Medulla oblongata (tissue), 1 donor: ENCODE measurements at regions not wholly inside any gene's neighbourhood (a gene's known extent, or its start where the extent isn't known, plus 50 kb on each side); places are given as distances from the start of the nearest gene placed in this dataset.
"Not testable (repeated sequence)": the region's sequence is repeated elsewhere in the genome, so short reads cannot be mapped to it uniquely, and the experiment has no call there.

Experiments used
- DNase-seq: peaks from one replicate; pipeline ENCODE4 v3.0.0-alpha.2; 2015; ENCODE audit errors: extremely low spot score

DNA sequence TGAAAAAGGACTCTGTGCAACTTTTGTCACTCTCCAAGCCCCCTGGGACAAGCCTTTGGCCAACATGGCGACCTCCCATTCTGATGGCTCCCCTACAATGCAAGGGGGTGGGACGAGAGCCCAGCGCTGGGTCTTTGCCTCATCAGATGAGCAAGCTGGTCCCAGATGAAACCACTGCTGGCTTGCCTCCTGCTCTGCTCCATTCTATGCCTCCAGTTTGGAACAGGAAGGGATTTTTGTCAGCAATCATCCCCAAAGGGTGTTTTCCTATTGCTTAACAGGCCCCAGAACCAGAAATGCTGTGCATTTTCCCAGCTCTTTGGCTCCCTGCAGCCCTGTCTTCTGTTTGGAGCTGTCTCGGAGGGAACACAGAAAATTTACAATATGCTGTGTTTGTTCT, 412.7 kb downstream of the MAFB start:
- no peak for DNase-seq

GRCh38 chr20:40275738-40276137, 413.3 kb downstream of the MAFB start:
- no peak for DNase-seq

DNA sequence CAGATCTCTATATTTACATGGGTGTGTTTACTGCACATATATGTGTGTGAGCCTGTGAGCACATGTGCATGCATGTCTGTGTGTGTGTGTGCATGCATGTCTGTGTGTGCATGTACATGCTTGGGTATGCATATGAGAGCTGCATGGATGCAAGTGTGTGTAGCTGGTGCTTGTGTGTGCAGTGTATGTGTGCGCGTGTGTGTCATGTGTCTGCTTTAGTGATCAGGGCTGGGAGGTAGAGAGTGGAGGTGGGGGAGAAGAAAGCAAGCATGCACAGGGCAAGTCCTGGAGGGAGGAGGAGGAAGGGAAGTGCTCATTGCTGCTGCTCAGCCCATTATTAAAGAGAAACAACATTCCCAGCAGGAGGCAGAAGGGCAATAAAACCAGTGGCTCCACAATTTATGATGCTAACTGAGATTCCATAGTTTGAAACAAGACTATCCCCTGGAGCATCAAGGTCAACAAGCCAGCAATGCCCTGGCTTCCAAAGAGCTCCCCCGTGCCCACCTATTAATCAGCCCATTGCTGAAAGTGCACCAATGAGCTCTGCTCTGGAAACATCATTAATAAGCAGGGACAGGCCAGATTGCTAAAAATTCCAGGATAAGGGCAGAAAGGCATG, 414.0 kb downstream of the MAFB start:
- DNase-seq: no peak

DNA sequence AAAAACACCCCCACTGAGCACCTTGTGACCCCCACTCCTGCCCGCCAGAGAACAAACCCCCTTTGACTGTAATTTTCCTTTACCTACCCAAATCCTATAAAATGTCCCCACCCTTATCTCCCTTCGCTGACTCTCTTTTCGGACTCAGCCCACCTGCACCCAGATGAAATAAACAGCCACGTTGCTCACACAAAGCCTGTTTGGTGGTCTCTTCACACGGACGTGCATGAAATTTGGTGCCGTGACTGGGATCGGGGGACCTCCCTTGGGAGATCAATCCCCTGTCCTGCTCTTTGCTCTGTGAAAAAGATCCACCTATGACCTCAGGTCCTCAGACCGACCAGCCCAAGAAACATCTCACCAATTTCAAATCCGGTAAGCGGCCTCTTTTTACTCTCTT, 419.8 kb downstream of the MAFB start:
- not testable (repeated sequence) for DNase-seq

GRCh38 chr20:40268321-40269075, 420.5 kb downstream of the MAFB start:
- DNase-seq: no peak

DNA sequence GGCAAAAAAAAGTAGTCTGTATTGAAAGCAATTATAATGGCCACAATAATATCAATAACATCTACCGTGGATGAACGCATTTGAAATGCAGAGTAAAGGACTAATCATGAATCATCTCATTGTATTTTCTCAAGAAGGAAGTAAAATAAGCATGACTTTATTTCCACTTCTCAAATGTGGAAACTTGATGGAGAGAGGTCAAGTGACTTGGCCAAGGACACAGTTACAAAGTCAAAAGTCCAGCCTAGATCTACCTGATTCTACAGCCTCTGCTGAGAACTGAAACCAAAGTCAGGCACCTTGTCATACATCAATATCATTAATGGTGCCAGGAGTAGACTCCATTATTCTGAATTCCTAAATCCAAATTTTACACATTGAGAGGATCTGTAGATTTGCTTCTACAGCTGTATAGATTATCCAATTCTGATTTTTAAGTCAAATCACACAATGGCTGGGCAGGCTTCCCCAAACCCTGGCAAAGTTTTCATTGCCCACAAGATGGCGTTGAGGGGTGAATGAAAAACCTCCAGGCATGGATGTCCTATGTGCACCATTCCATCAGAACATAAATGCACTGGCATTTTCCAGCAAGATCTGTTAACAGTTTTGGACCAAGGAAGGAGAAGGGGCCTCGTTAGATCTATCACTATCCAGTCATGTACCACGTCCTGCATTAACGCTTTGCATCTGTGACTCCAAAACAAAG, 423.1 kb downstream of the MAFB start:
- peak; percentile 41 for DNase-seq

GRCh38 chr20:40262219-40262618, 426.8 kb downstream of the MAFB start:
- DNase-seq: peak; percentile 14

GRCh38 chr20:40258931-40259330, 430.1 kb downstream of the MAFB start:
- no peak for DNase-seq

- DNase-seq: no peak
Measured at GRCh38 chr20:40257763-40258162, 431.3 kb downstream of the MAFB start.

DNA sequence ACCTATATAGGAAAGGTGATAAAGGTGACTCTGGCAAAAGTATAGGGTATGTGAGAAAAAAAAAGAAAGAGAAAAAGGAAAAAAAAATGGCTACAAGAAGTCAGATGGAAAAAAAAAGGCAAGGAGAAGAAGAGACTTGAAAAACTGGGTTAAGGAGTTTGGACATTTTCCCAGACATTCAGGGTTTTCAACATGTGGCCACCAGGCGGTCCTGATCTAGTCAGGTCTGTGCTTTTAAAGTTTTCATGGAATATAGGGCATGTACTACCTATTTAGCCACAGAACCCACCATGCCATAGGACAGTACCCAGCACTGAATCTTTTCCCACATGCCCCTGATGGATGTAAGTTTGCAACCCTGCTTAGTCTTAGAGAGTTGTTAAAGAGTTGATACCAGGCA, 433.7 kb downstream of the MAFB start:
- no peak for DNase-seq

- no peak for DNase-seq
Measured at GRCh38 chr20:40254023-40254772, 434.8 kb downstream of the MAFB start.

- no peak for DNase-seq
Measured at GRCh38 chr20:40251284-40251932, 437.6 kb downstream of the MAFB start.

DNA sequence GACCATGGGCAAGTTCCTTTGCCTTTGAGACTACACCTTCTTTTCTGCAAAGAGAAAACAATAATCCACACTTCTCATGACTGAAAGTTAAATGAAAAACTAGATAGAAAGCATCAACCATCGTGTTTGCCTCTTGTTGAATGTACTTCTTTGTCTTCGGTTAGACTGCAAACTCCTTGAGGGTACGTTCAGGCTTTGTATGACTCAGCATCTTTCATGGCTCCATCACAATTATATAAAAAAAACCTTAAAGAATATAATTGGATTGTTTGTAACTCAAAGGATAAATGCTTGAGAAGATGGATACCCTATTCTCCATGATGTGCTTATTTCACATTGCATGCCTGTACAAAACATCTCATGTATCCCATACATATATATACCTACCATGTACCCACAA, 439.2 kb downstream of the MAFB start:
- no peak for DNase-seq

- DNase-seq: no peak
Measured at GRCh38 chr20:40245829-40246228, 443.2 kb downstream of the MAFB start.

- no peak for DNase-seq
Measured at GRCh38 chr20:40244286-40244685, 444.8 kb downstream of the MAFB start.

- DNase-seq: no peak
Measured at GRCh38 chr20:40241596-40242343, 447.3 kb downstream of the MAFB start.

DNA sequence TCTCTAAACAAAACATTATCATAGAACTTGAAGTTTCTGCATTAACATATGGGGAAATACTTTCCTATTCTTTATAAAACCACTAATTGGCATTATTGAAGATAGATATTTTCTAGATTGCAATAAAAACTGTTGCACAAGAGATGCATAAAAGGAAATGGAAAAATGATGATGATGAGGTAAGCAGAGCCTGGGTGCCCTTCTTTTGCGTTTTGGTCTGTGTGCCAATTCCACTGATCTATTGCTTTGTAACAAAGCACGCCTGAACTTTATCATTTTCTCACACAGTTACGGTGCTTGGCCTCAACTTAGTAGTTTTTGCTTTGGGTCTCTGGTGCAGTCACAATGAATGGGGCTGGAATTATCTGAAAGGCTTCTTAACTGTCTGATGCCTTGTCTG, 450.5 kb downstream of the MAFB start:
- no peak for DNase-seq

DNA sequence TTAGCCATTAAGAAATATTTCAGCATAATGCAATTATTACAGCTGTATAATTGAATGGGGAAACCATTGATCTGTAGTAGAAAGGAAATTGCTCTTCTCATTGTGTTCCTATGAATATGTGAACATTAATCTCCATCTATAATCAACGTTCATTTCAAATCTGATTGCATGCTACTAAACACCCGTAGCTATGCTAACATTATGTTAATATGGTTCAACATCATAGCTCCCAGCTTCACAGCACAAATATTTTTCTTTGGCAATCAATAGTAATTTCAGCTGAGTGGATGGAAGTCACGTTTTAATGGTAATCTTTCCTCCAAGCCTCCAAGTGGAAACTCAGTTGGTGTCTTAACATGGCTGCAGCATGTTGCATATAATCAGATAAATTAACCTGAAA, 454.4 kb downstream of the MAFB start:
- no peak for DNase-seq

DNA sequence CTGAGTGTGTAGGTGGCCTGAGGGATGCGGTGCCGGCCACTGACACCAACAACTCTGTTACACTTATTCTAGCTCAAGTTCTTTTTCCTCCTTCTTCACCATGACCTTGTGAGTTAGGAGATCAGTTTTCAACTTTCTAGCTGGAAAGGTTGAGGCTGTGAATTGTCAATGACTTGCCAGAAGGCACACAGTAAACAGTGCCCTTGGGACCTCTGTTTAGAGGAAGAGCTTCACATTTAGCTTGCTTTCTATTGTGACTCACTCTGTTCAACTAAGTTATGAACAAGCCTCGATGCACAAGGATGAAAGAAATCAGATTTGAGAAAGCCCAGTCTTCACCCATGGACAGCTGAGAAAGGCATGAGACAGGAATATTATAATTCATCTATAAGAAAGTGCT, 455.6 kb downstream of the MAFB start:
- no peak for DNase-seq

- DNase-seq: no peak
Measured at GRCh38 chr20:40232756-40233155, 456.3 kb downstream of the MAFB start.

DNA sequence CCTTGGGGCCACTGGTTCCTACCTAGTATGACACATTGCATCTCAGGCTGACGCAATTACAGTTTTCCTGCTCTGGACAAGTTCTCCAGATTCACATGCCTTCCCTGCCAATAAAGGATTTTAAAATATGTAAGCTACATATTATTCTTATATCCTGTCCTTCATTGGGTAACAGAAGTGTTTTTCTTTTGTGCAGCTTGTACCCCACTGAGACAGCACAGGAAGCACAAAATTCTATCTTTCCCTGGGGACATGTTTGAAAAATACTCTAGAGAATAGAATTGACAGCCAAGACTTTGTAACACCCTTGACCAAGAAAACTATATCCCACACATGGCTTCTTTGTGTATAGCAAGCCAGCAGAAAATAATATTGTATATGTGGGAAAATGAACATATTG, 456.8 kb downstream of the MAFB start:
- DNase-seq: no peak
